ENCODE measurements at regions not wholly inside any gene's neighbourhood (a gene's known extent, or its start where the extent isn't known, plus 50 kb on each side); places are given as distances from the start of the nearest gene placed in this dataset.

DNA sequence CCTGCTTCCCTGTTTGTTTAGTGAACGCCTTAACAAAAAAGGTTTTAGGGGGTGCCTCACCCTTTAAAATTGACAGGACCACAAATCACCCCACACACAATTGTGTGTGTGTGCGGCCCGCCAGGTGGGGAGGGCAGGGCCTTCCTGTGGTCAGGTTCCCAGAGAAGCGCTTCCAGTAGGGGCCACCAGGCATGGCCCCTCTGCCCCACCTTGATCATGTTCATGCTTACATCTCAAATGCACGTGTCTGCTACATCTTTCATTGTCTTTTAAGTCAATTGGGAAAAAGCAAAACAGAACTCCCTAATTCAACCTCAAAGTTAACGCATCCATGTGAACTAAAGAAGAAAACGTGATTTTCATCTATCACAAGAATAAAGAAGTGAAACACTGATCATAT lies 1335.3 kb downstream of the TBC1D22A start:
- intact Hi-C loops (cut with DNase I): no loop called here
- no peak for DNase-seq
- Histone ChIP-seq H3K27me3 (peaks cover 7% of the 10 kb centered on the region), H3K36me3 (replicated peaks in 1 of 2) (no peaks in the 10 kb centered on the region), H3K4me3 (no peak overlapping the region), H3K4me1 (replicated peaks in 1 of 2) (no peaks in the 10 kb centered on the region), H3K9me3 (replicated peaks in 1 of 3) (no peaks in the 10 kb centered on the region), H3K27ac (no peak overlapping the region)
- WGBS, 4 donors: 58 to 68% (median 63%) methylated on average over 7 of the region's 7 CpGs
- TF ChIP-seq, protein P1, sequence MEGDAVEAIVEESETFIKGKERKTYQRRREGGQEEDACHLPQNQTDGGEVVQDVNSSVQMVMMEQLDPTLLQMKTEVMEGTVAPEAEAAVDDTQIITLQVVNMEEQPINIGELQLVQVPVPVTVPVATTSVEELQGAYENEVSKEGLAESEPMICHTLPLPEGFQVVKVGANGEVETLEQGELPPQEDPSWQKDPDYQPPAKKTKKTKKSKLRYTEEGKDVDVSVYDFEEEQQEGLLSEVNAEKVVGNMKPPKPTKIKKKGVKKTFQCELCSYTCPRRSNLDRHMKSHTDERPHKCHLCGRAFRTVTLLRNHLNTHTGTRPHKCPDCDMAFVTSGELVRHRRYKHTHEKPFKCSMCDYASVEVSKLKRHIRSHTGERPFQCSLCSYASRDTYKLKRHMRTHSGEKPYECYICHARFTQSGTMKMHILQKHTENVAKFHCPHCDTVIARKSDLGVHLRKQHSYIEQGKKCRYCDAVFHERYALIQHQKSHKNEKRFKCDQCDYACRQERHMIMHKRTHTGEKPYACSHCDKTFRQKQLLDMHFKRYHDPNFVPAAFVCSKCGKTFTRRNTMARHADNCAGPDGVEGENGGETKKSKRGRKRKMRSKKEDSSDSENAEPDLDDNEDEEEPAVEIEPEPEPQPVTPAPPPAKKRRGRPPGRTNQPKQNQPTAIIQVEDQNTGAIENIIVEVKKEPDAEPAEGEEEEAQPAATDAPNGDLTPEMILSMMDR (IDR thresholded peaks at IDR 0.05): no peak
- TF ChIP-seq POLR2A (IDR thresholded peaks at IDR 0.05): no peak

DNA sequence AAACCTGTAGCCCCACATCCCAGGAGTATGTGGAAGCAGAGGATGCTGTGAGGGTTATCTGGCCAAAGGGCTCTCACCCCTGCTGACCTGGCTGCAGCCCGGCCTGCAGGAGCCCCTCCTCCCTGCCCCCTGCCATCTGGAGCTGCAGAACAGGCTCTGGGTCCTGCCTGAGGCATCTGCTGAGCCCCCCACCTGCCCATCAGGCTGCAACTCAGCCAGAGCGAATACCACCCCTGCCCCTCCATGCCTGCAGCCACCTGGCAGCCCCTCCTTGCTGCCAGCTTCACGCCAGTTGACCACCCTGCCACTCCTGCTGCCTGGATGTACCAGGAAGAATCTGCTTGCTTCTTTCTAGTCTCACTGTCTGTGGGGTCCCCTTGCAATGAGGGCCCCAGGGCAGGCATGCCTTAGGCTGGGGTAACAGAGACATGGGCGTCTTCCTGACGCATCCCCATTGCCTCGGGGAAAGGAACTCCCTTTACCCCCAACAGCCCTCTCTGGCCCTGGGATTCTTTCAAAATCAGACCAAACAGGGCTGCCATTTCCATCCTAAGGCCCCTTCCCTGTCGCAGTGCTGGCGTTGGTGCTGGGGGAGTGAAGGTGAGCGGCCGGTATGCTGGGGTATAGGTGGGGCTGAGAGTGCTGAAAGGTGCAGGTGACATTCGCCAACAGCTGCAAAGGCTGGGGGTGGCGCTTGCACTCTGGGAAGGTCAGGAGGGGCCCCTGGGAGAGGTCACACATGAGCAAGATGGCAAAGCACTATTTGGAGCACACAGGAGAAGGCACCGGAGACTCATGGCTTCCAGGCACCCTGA lies 1334.6 kb downstream of the TBC1D22A start:
- no peak for DNase-seq
- H3K27me3 ChIP-seq: peaks cover 7% of the 10 kb centered on the region
- 72 to 75% (median 74%) methylated on average over 11 to 13 of the region's 13 CpGs for WGBS, 4 donors
- no peaks in the 10 kb centered on the region for H3K4me1 ChIP-seq (replicated peaks in 1 of 2)
- H3K36me3 ChIP-seq (replicated peaks in 1 of 2): no peaks in the 10 kb centered on the region
- no peaks in the 10 kb centered on the region for H3K9me3 ChIP-seq (replicated peaks in 1 of 3)
- H3K27ac ChIP-seq: no peak overlapping the region
- intact Hi-C loops (cut with DNase I): no loop called here
- no peak overlapping the region for H3K4me3 ChIP-seq
- TF ChIP-seq, protein P1 (IDR thresholded peaks at IDR 0.05): no peak
- no peak for TF ChIP-seq POLR2A (IDR thresholded peaks at IDR 0.05)

DNA sequence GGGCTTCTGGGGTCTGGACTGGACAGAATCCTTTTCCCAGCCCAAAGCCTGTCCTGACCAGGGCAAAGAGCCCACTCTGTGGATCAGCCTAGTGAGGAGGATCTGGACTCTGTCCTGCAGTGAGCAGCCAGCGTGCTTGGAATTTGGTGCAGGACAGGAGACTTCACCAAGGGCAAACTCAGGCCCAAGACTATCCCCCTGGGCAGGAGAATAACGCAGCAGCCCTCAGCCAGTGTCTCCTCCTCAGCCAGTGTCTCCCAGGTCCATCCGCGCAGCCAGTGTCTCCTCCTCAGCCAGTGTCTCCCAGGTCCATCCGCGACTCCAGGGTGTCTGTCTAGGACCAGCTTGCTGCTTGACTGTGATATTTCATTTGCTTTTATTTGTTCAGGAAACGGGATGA lies 1334.0 kb downstream of the TBC1D22A start:
- 51 to 79% (median 73%) methylated on average over 7 of the region's 7 CpGs for WGBS, 4 donors
- DNase-seq: no peak
- TF ChIP-seq POLR2A (IDR thresholded peaks at IDR 0.05): no peak
- TF ChIP-seq, protein P1 (IDR thresholded peaks at IDR 0.05): no peak

DNA sequence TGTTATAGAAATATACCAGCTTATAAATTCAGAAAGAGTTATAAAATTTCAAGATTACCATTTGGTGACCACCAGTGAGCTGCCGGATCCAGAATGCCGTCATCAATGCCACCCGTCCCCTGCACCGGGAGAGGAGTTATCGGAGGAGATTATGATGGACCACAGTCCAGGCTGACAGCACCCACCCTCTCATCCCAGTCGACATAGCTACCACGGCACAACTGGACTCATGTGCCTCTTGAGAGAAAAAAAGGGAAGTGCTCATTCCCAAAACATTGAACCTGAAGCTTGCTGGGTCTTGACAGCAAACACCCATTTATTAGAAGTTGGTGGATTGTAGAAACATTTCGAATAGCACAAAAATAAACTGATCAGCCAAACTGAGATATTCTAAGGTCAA lies 1331.5 kb downstream of the TBC1D22A start:
- H3K4me1 ChIP-seq (replicated peaks in 1 of 2): peaks cover 16 to 17% of the 10 kb centered on the region in 2 donors
- DNase-seq: peak in 1 of 7 donors; percentile 0
- intact Hi-C loops (cut with DNase I): no loop called here
- TF ChIP-seq POLR2A (IDR thresholded peaks at IDR 0.05): no peak
- TF ChIP-seq, protein P1 (IDR thresholded peaks at IDR 0.05): no peak
- peaks cover 7% of the 10 kb centered on the region for H3K27me3 ChIP-seq
- H3K27ac ChIP-seq: no peak overlapping the region
- H3K4me3 ChIP-seq: no peak overlapping the region
- WGBS, 4 donors: 81 to 87% (median 83%) methylated on average over 8 of the region's 8 CpGs
- no peaks in the 10 kb centered on the region for H3K36me3 ChIP-seq (replicated peaks in 1 of 2)
- H3K9me3 ChIP-seq (replicated peaks in 1 of 3): no peaks in the 10 kb centered on the region

More for the DNA sequence above, 1334.0 kb downstream of the TBC1D22A start:
- no peaks in the 10 kb centered on the region for H3K36me3 ChIP-seq (replicated peaks in 1 of 2)
- intact Hi-C loops (cut with DNase I): no loop called here
- peaks cover 7% of the 10 kb centered on the region for H3K27me3 ChIP-seq
- H3K9me3 ChIP-seq (replicated peaks in 1 of 3): no peaks in the 10 kb centered on the region
- H3K27ac ChIP-seq: no peak overlapping the region
- no peaks in the 10 kb centered on the region for H3K4me1 ChIP-seq (replicated peaks in 1 of 2)
- no peak overlapping the region for H3K4me3 ChIP-seq

Measured in adrenal gland (tissue), 9 donors.